ENCODE measurements at regions not wholly inside any gene's neighbourhood (a gene's known extent, or its start where the extent isn't known, plus 50 kb on each side); places are given as distances from the start of the nearest gene placed in this dataset.

DNA sequence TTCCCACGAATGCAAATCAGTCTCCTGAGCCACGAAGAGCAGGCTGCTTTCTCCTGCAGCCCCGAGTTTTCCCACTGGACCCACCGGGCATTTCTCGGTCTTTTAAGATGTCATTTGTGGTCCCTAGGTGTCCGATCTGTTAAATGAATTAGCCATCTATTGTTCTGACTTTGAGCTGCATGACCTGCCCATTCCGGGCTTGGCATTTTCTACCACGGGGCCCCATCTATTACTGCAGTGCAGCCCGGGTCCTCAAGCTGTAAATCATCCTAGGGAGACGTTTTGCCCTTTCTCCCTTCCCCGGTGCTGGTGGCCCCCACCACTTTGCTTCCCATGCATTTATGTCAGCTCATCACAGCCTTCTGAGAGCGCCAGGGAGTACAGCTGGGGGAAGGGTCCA, 405.4 kb downstream of the IRX1 start:
- no peaks in the 10 kb centered on the region for H3K27me3 ChIP-seq
- TF ChIP-seq, protein P1, sequence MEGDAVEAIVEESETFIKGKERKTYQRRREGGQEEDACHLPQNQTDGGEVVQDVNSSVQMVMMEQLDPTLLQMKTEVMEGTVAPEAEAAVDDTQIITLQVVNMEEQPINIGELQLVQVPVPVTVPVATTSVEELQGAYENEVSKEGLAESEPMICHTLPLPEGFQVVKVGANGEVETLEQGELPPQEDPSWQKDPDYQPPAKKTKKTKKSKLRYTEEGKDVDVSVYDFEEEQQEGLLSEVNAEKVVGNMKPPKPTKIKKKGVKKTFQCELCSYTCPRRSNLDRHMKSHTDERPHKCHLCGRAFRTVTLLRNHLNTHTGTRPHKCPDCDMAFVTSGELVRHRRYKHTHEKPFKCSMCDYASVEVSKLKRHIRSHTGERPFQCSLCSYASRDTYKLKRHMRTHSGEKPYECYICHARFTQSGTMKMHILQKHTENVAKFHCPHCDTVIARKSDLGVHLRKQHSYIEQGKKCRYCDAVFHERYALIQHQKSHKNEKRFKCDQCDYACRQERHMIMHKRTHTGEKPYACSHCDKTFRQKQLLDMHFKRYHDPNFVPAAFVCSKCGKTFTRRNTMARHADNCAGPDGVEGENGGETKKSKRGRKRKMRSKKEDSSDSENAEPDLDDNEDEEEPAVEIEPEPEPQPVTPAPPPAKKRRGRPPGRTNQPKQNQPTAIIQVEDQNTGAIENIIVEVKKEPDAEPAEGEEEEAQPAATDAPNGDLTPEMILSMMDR (IDR thresholded peaks at IDR 0.05) = no peak
- intact Hi-C loops (cut with DNase I) = no loop called here
- H3K4me3 ChIP-seq = no peak overlapping the region
- no peak for DNase-seq (ENCODE audit: low spot score in 2 of 2)
- H3K27ac ChIP-seq = no peak overlapping the region
- no peaks in the 10 kb centered on the region for H3K9me3 ChIP-seq
- no peaks in the 10 kb centered on the region for H3K4me1 ChIP-seq
- no peaks in the 10 kb centered on the region for H3K36me3 ChIP-seq

DNA sequence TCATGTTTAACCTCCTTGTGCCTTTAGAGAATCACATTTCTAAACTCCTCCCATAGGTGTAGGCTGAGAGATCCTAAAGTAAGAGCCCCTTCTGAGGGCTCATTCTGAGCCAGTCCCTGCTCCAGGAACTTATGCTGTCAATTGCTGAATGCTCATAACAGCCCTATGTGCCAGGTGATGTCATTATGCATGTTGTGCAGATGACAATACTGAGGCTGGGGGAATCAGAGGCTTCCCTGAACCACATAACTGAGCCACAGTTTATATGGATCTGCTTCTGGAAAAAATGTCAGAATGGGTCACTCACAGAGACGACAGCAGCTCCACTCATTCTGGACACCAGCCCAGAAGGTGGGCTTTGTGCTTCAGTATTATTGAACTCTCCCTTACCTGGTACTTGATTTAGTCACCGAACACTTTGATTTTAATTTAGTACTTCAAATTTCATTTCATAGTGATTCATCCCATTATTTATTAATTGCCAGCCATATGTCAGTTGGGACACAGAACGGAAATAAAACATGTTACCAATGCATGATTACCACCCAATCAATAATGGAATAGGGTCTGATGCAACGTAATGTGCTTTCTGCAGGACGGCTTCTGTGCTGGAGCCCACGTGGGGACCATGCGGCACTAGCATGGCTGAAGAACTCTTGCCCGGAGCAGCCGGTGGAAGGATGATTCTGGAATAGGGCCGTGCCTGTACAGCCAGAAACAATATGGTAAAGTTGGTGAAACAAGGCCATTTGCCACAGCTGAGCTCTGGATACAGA, 406.3 kb downstream of the IRX1 start:
- H3K4me3 ChIP-seq = no peak overlapping the region
- no peaks in the 10 kb centered on the region for H3K4me1 ChIP-seq
- DNase-seq (ENCODE audit: low spot score in 2 of 2) = no peak
- H3K27me3 ChIP-seq = no peaks in the 10 kb centered on the region
- intact Hi-C loops (cut with DNase I) = no loop called here
- no peak overlapping the region for H3K27ac ChIP-seq
- H3K36me3 ChIP-seq = no peaks in the 10 kb centered on the region
- TF ChIP-seq, protein P1 (IDR thresholded peaks at IDR 0.05) = no peak
- no peaks in the 10 kb centered on the region for H3K9me3 ChIP-seq

DNA sequence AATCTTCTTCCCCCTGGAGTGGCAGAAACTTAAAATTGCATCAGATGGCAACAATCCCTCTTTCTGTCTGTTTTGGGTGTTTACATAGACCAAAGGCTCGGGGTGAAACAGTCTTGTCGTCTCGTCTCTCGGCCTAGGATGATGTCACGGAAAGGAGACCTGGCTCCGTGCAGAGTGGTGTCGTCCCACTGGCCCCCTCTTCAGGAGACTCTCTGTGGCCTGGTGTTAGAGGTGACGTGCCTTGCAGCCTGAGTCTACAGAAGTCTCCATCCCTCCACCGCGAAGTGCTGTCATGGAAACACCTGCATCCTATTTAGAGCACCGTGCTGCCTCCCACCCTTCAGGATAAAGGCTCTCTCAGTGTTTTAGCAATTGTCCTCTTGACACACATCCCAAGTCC, 409.7 kb downstream of the IRX1 start:
- Histone ChIP-seq H3K4me1 (no peaks in the 10 kb centered on the region), H3K27me3 (no peaks in the 10 kb centered on the region), H3K4me3 (no peak overlapping the region), H3K36me3 (no peaks in the 10 kb centered on the region), H3K27ac (no peak overlapping the region), H3K9me3 (no peaks in the 10 kb centered on the region)
- TF ChIP-seq, protein P1 (IDR thresholded peaks at IDR 0.05) = no peak
- DNase-seq (ENCODE audit: low spot score in 2 of 2) = no peak
- intact Hi-C loops (cut with DNase I) = no loop called here

DNA sequence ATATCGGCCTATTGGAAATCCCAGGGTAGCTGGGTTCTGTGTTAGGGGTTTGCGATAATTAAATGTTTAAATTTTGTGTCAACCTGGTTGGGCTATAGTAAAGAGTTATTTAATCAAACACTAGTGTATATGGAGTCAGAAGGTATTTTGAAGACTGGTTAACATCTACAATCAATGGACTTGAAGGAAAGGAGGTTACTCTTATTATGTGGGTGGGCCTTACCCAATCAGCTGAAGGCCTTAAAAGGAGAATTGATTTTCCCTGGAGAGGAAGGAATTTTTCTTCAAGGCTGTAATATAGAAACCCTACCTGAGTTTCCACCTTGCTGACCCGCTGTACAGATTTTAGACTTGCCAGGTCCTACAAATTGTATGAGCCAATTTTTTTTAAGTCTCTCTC, 411.4 kb downstream of the IRX1 start:
- Histone ChIP-seq H3K9me3 (no peaks in the 10 kb centered on the region), H3K36me3 (no peaks in the 10 kb centered on the region), H3K4me3 (no peak overlapping the region), H3K4me1 (peaks cover 0 to 8% of the 10 kb centered on the region in 2 donors), H3K27ac (no peak overlapping the region), H3K27me3 (no peaks in the 10 kb centered on the region)
- TF ChIP-seq, protein P1 (IDR thresholded peaks at IDR 0.05) = no peak
- DNase-seq (ENCODE audit: low spot score in 2 of 2) = no peak
- intact Hi-C loops (cut with DNase I) = no loop called here

DNA sequence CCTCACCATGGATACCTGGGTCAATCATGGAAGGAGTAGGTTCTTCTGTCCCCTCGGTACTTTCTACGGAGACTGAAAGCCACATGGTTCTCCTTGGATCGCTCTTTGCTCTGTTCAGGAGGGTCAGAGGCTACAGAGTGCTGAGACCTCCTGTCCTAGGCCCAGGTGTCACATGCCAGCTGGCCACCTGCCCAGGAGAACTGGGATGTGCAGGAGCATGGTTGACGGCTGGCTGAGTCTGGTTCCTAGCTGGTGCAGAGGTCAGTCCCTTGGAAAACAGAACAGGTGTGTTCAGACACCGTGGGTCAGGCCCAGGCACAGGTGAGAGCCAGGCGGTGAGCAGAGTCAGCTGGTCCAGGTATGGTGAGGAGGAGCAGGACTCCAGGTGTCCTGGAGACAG, 416.3 kb downstream of the IRX1 start:
- no peak for DNase-seq (ENCODE audit: low spot score in 2 of 2)
- H3K27ac ChIP-seq = no peak overlapping the region
- H3K4me1 ChIP-seq = peaks cover 0 to 8% of the 10 kb centered on the region in 2 donors
- no peaks in the 10 kb centered on the region for H3K36me3 ChIP-seq
- H3K4me3 ChIP-seq = no peak overlapping the region
- no peaks in the 10 kb centered on the region for H3K27me3 ChIP-seq
- TF ChIP-seq, protein P1 (IDR thresholded peaks at IDR 0.05) = no peak
- intact Hi-C loops (cut with DNase I) = no loop called here
- H3K9me3 ChIP-seq = no peaks in the 10 kb centered on the region
